Prostate gland (tissue), 2 donors: ENCODE measurements at regions not wholly inside any gene's neighbourhood (a gene's known extent, or its start where the extent isn't known, plus 50 kb on each side); places are given as distances from the start of the nearest gene placed in this dataset.
"Not testable (repeated sequence)": the region's sequence is repeated elsewhere in the genome, so short reads cannot be mapped to it uniquely, and the experiment has no call there.

Experiments
- CTCF ChIP-seq, 4 experiments: fragments of 200-600 bp in 2 of 4; fragments of 450-650 bp in 2 of 4; sonication (generic) in 2 of 4; IDR thresholded peaks; 1 replicate in 3 of 4; 2 replicates in 1 of 4; pipeline ENCODE4 v1.5.1; 2016 to 2019; ENCODE audit warnings: antibody characterized with exemption in 4 of 4, mild to moderate bottlenecking in 2 of 4, moderate library complexity in 2 of 4
- POLR2A ChIP-seq: fragments of 450-650 bp; IDR thresholded peaks from one replicate; pipeline ENCODE4 v1.6.1; 2016; ENCODE audit warnings: antibody characterized with exemption, mild to moderate bottlenecking
- POLR2AphosphoS5 ChIP-seq: sonication (generic); formaldehyde crosslinking; IDR thresholded peaks from one replicate; pipeline ENCODE4 v1.6.1; 2017; ENCODE audit warnings: antibody characterized with exemption

GRCh38 chr6:105518993-105519392 lies 116.1 kb upstream of the PREP start:
- not testable (repeated sequence) for TF ChIP-seq CTCF (IDR thresholded peaks at IDR 0.05); POLR2A; POLR2AphosphoS5
